Right renal cortex interstitium (tissue), 3 donors: ENCODE measurements at regions not wholly inside any gene's neighbourhood (a gene's known extent, or its start where the extent isn't known, plus 50 kb on each side); places are given as distances from the start of the nearest gene placed in this dataset.

Experiments
- DNase-seq, 3 donors: peaks; one replicate each; pipeline ENCODE4 v3.0.0-alpha.2; 2013; ENCODE audit warnings: low read depth in 3 of 3, low spot score in 2 of 3

- DNase-seq = no peak
Observed at GRCh38 chr6:104522533-104522932, 337.2 kb downstream of the HACE1 start.

- no peak for DNase-seq
Observed at GRCh38 chr6:104521176-104521575, 338.5 kb downstream of the HACE1 start.

- no peak for DNase-seq
Observed at GRCh38 chr6:104519566-104519965, 340.2 kb downstream of the HACE1 start.

GRCh38 chr6:104509355-104509754, 350.4 kb downstream of the HACE1 start:
- no peak for DNase-seq

- DNase-seq = no peak
Observed at GRCh38 chr6:104506429-104506828, 353.3 kb downstream of the HACE1 start.

- DNase-seq = peak in 2 of 3 donors; percentile 2 to 39
Observed at GRCh38 chr6:104505838-104506237, 353.9 kb downstream of the HACE1 start.

- DNase-seq = no peak
Observed at GRCh38 chr6:104500265-104500664, 359.5 kb downstream of the HACE1 start.

- DNase-seq = no peak
Observed at GRCh38 chr6:104486035-104486434, 373.7 kb downstream of the HACE1 start.

- DNase-seq = no peak
Observed at GRCh38 chr6:104484626-104485025, 375.1 kb downstream of the HACE1 start.

GRCh38 chr6:104484191-104484590, 375.5 kb downstream of the HACE1 start:
- DNase-seq = no peak

- no peak for DNase-seq
Observed at GRCh38 chr6:104483225-104483834, 376.4 kb downstream of the HACE1 start.

- no peak for DNase-seq
Observed at GRCh38 chr6:104477569-104477968, 382.1 kb downstream of the HACE1 start.

- no peak for DNase-seq
Observed at GRCh38 chr6:104473021-104473429, 386.7 kb downstream of the HACE1 start.

- DNase-seq = no peak
Observed at GRCh38 chr6:104472021-104472901, 387.5 kb downstream of the HACE1 start.

GRCh38 chr6:104466306-104466705, 393.4 kb downstream of the HACE1 start:
- DNase-seq = no peak

- DNase-seq = no peak
Observed at GRCh38 chr6:104462811-104463599, 396.7 kb downstream of the HACE1 start.

- no peak for DNase-seq
Observed at GRCh38 chr6:104460738-104461483, 398.8 kb downstream of the HACE1 start.

GRCh38 chr6:104459543-104459942, 400.2 kb downstream of the HACE1 start:
- no peak for DNase-seq

- no peak for DNase-seq
Observed at GRCh38 chr6:104449918-104450317, 409.8 kb downstream of the HACE1 start.
